Transverse colon (tissue), 4 donors: ENCODE measurements at regions not wholly inside any gene's neighbourhood (a gene's known extent, or its start where the extent isn't known, plus 50 kb on each side); places are given as distances from the start of the nearest gene placed in this dataset.

Experiments
- POLR2A ChIP-seq: fragments of 450-650 bp; IDR thresholded peaks from one replicate; pipeline ENCODE4 v1.6.1; 2016; ENCODE audit warnings: antibody characterized with exemption, mild to moderate bottlenecking, moderate library complexity
- POLR2AphosphoS5 ChIP-seq, 3 donors: sonication (generic); formaldehyde crosslinking; IDR thresholded peaks; one replicate each; pipeline ENCODE4 v1.6.1; 2016; ENCODE audit warnings: antibody characterized with exemption in 3 of 3
- TF ChIP-seq, protein P1 (sequence below), 5 experiments: fragments of 200-600 bp in 3 of 5; fragments of 450-650 bp in 2 of 5; sonication (generic) in 3 of 5; IDR thresholded peaks; 1 replicate in 2 of 5; 2 replicates in 3 of 5; pipeline ENCODE4 v1.5.1; 2016 to 2017; ENCODE audit warnings: antibody characterized with exemption in 5 of 5, inconsistent platforms in 3 of 5, mild to moderate bottlenecking in 2 of 5, moderate library complexity in 1 of 5

GRCh38 chr2:10966056-10966455 is 54.3 kb downstream of the KCNF1 start:
- TF ChIP-seq POLR2A (no peak), POLR2AphosphoS5 (IDR thresholded peaks at IDR 0.05) (no peak)
- TF ChIP-seq, protein P1, sequence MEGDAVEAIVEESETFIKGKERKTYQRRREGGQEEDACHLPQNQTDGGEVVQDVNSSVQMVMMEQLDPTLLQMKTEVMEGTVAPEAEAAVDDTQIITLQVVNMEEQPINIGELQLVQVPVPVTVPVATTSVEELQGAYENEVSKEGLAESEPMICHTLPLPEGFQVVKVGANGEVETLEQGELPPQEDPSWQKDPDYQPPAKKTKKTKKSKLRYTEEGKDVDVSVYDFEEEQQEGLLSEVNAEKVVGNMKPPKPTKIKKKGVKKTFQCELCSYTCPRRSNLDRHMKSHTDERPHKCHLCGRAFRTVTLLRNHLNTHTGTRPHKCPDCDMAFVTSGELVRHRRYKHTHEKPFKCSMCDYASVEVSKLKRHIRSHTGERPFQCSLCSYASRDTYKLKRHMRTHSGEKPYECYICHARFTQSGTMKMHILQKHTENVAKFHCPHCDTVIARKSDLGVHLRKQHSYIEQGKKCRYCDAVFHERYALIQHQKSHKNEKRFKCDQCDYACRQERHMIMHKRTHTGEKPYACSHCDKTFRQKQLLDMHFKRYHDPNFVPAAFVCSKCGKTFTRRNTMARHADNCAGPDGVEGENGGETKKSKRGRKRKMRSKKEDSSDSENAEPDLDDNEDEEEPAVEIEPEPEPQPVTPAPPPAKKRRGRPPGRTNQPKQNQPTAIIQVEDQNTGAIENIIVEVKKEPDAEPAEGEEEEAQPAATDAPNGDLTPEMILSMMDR (IDR thresholded peaks at IDR 0.05): no peak
